SK-N-SH (cell line): ENCODE measurements at regions not wholly inside any gene's neighbourhood (a gene's known extent, or its start where the extent isn't known, plus 50 kb on each side); places are given as distances from the start of the nearest gene placed in this dataset.

ENCODE experiments used
- CTCF ChIA-PET: fragments of 300-600, 350-600 bp; formaldehyde crosslinking; extraction: SDS; loops from one replicate; lab custom pipeline; 2021; lab: Yijun Ruan, JAX
- POLR2A ChIA-PET: fragments of 350-600 bp; sonication (Branson Sonifier 250); formaldehyde crosslinking; extraction: SDS; loops from one replicate; lab custom pipeline; 2020; ENCODE audit warnings: antibody characterized with exemption, inconsistent platforms; lab: Yijun Ruan, JAX
- DNase-seq: peaks from one replicate; pipeline ENCODE4 v3.0.0; 2012
- H2AFZ ChIP-seq: fragments of 200-600 bp; sonication (generic); 2 replicates; pipeline ENCODE4 v1.8.1; 2016; ENCODE audit warnings: antibody characterized with exemption, mild to moderate bottlenecking, low read depth
- H3F3A ChIP-seq: fragments of 200-600 bp; sonication (generic); replicated peaks from 2 replicates; pipeline ENCODE3; 2016; ENCODE audit warnings: antibody characterized with exemption, mild to moderate bottlenecking; ENCODE audit not compliant: insufficient read depth
- H3K27ac ChIP-seq, 2 experiments: fragments of 200-500 bp in 1 of 2; fragments of 200-600 bp in 1 of 2; sonication (Bioruptor generic) in 1 of 2; sonication (generic), shearing (Covaris generic) in 1 of 2; 2 replicates each; pipeline versions ENCODE4 v1.5.1 to v1.6.1; 2014 to 2016; ENCODE audit warnings: low read depth in 2 of 2, inconsistent platforms in 1 of 2, low read length in 1 of 2, mild to moderate bottlenecking in 1 of 2, mixed read lengths in 1 of 2
- H3K27me3 ChIP-seq: fragments of 200-600 bp; sonication (generic), shearing (Covaris generic); 2 replicates; pipeline ENCODE4 v1.6.1; 2016; ENCODE audit warnings: mixed run types; ENCODE audit not compliant: insufficient read depth
- H3K36me3 ChIP-seq, 2 experiments: fragments of 200-500 bp in 1 of 2; fragments of 200-600 bp in 1 of 2; sonication (Bioruptor generic) in 1 of 2; sonication (generic) in 1 of 2; replicated peaks in 1 of 2; 2 replicates each; pipeline versions ENCODE3 to v1.5.1; 2014 to 2016; ENCODE audit warnings: low read length in 1 of 2, mild to moderate bottlenecking in 1 of 2; ENCODE audit not compliant: insufficient read depth in 2 of 2, control insufficient read depth in 1 of 2
- H3K4me1 ChIP-seq, 2 experiments: fragments of 200-500 bp in 1 of 2; fragments of 200-600 bp in 1 of 2; sonication (Bioruptor generic) in 1 of 2; sonication (generic), shearing (Covaris generic) in 1 of 2; 2 replicates each; pipeline versions ENCODE4 v1.5.1 to v1.6.1; 2014 to 2016; ENCODE audit warnings: low read depth in 1 of 2, low read length in 1 of 2, mixed run types in 1 of 2; ENCODE audit not compliant: insufficient read depth in 2 of 2, control insufficient read depth in 1 of 2
- H3K4me2 ChIP-seq: fragments of 200-600 bp; sonication (generic), shearing (Covaris generic); 2 replicates; pipeline ENCODE4 v1.6.1; 2017; ENCODE audit warnings: mixed run types
- H3K4me3 ChIP-seq, 2 experiments: fragments of 200-500 bp in 1 of 2; fragments of 200-600 bp in 1 of 2; sonication (Bioruptor generic) in 1 of 2; sonication (generic), shearing (Covaris generic) in 1 of 2; 2 replicates each; pipeline versions ENCODE4 v1.5.1 to v1.8.1; 2014 to 2016; ENCODE audit warnings: low read depth in 2 of 2, inconsistent platforms in 1 of 2, low read length in 1 of 2, mild to moderate bottlenecking in 1 of 2, mixed read lengths in 1 of 2, moderate library complexity in 1 of 2
- H3K79me2 ChIP-seq: fragments of 200-600 bp; sonication (generic); 2 replicates; pipeline ENCODE4 v1.8.1; 2017; ENCODE audit warnings: mild to moderate bottlenecking; ENCODE audit not compliant: insufficient read depth
- H3K9ac ChIP-seq: fragments of 200-600 bp; sonication (generic); 2 replicates; pipeline ENCODE4 v1.6.1; 2017; ENCODE audit warnings: mixed run types
- H3K9me2 ChIP-seq: fragments of 200-600 bp; sonication (generic); 2 replicates; pipeline ENCODE4 v1.6.1; 2017; ENCODE audit warnings: mixed run types
- H3K9me3 ChIP-seq: fragments of 200-600 bp; sonication (generic); 2 replicates; pipeline ENCODE4 v1.6.1; 2017; ENCODE audit warnings: mixed run types, mild to moderate bottlenecking, moderate library complexity
- H4K20me1 ChIP-seq: fragments of 200-600 bp; sonication (generic); 2 replicates; pipeline ENCODE4 v1.6.1; 2017; ENCODE audit warnings: mild to moderate bottlenecking, mixed run types; ENCODE audit not compliant: insufficient read depth
- CHD2 ChIP-seq: fragments of 150-350 bp; IDR thresholded peaks from 2 replicates; pipeline ENCODE4 v1.6.1; 2018; ENCODE audit warnings: low read length; ENCODE audit not compliant: partially characterized antibody
- CTCF ChIP-seq: fragments of 200-600 bp; sonication (generic); IDR thresholded peaks from 2 replicates; pipeline ENCODE4 v1.6.1; 2017; ENCODE audit warnings: antibody characterized with exemption, mild to moderate bottlenecking, moderate library complexity
- EP300 ChIP-seq, 2 experiments: IDR thresholded peaks; 2 replicates each; pipeline versions ENCODE4 v1.4.0 to v1.6.1; 2012; ENCODE audit warnings: borderline replicate concordance in 1 of 2, low read depth in 1 of 2, low read length in 1 of 2
- EZH2phosphoT487 ChIP-seq: fragments of 200-600 bp; sonication (generic); IDR thresholded peaks from 2 replicates; pipeline ENCODE4 v1.6.1; 2017; ENCODE audit warnings: low read depth, mixed run types, mild to moderate bottlenecking, antibody characterized with exemption, moderate library complexity, borderline replicate concordance
- FOSL2 ChIP-seq: IDR thresholded peaks from 2 replicates; pipeline ENCODE4 v1.4.0; 2012; ENCODE audit warnings: low read depth, mild to moderate bottlenecking, moderate library complexity, borderline replicate concordance
- FOXJ3 ChIP-seq: sonication (generic); formaldehyde crosslinking; IDR thresholded peaks from 2 replicates; pipeline ENCODE4 v1.5.1; 2020; ENCODE audit warnings: mild to moderate bottlenecking, missing genetic modification reagents
- GABPA ChIP-seq: IDR thresholded peaks from 2 replicates; pipeline ENCODE4 v1.4.0; 2012; ENCODE audit warnings: low read depth, mild to moderate bottlenecking
- GATA2 ChIP-seq: sonication (generic); formaldehyde crosslinking; IDR thresholded peaks from 2 replicates; pipeline ENCODE4 v1.5.0; 2020; ENCODE audit warnings: mild to moderate bottlenecking, missing genetic modification reagents
- MAX ChIP-seq: IDR thresholded peaks from 2 replicates; pipeline ENCODE4 v1.4.0; 2012; ENCODE audit warnings: low read depth
- MXI1 ChIP-seq: IDR thresholded peaks from 2 replicates; pipeline ENCODE4 v1.6.1; 2012; ENCODE audit warnings: mild to moderate bottlenecking, low read depth, low read length, improper control_type of control experiment
- NFIC ChIP-seq: IDR thresholded peaks from 2 replicates; pipeline ENCODE4 v1.4.0; 2012; ENCODE audit warnings: borderline replicate concordance
- NRF1 ChIP-seq: IDR thresholded peaks from 2 replicates; pipeline ENCODE4 v1.6.1; 2012; ENCODE audit warnings: low read depth, mild to moderate bottlenecking, low read length
- PBX3 ChIP-seq: IDR thresholded peaks from 2 replicates; pipeline ENCODE4; 2012
- POLR2AphosphoS5 ChIP-seq: IDR thresholded peaks from 2 replicates; pipeline ENCODE4 v1.6.1; 2012; ENCODE audit warnings: low read depth, low read length
- RAD21 ChIP-seq: IDR thresholded peaks from 2 replicates; pipeline ENCODE4 v1.6.1; 2012; ENCODE audit warnings: mild to moderate bottlenecking, low read length
- RCOR1 ChIP-seq: fragments of 150-350 bp; IDR thresholded peaks from 2 replicates; pipeline ENCODE4 v1.6.1; 2017; ENCODE audit warnings: antibody characterized with exemption, low read length
- RFX5 ChIP-seq: IDR thresholded peaks from 2 replicates; pipeline ENCODE4 v1.6.1; 2012; ENCODE audit warnings: mild to moderate bottlenecking, improper control_type of control experiment, low read length
- SMC3 ChIP-seq: IDR thresholded peaks from 2 replicates; pipeline ENCODE4 v1.6.1; 2012; ENCODE audit warnings: low read depth, low read length, improper control_type of control experiment
- TAF1 ChIP-seq: IDR thresholded peaks from 2 replicates; pipeline ENCODE4 v1.6.1; 2012; ENCODE audit warnings: low read depth, mild to moderate bottlenecking, low read length, moderate library complexity, borderline replicate concordance
- TCF12 ChIP-seq: IDR thresholded peaks from 2 replicates; pipeline ENCODE4 v1.4.0; 2012
- TEAD4 ChIP-seq: IDR thresholded peaks from 2 replicates; pipeline ENCODE4 v1.4.0; 2012; ENCODE audit warnings: mild to moderate bottlenecking, borderline replicate concordance; ENCODE audit not compliant: insufficient read depth
- ZBTB33 ChIP-seq: IDR thresholded peaks from 2 replicates; pipeline ENCODE4 v1.4.0; 2012; ENCODE audit warnings: low read depth, borderline replicate concordance
- WGBS: methylation state at CpG from one replicate; pipeline ENCODE4 v1.1.6; 2017; ENCODE audit warnings: low lambda C conversion rate; 5-methylcytosine and 5-hydroxymethylcytosine counted together

GRCh38 chrX:33817266-33817665 lies 314.8 kb downstream of the FAM47A start (continued):
- no peak for TF ChIP-seq CTCF
- no peak for TF ChIP-seq TCF12
- no peak for TF ChIP-seq GATA2 (CRISPR knock-in tag)
- no peak for TF ChIP-seq RCOR1
- no peak for TF ChIP-seq RAD21
- TF ChIP-seq FOXJ3 = no peak
- no peak for TF ChIP-seq GABPA
- TF ChIP-seq CHD2 = no peak
- TF ChIP-seq NRF1 = no peak
- no peak for TF ChIP-seq SMC3
- TF ChIP-seq MXI1 = no peak
- TF ChIP-seq EP300 (IDR thresholded peaks at IDR 0.05; ENCODE audit: borderline replicate concordance in 1 of 2, low read depth in 1 of 2, low read length in 1 of 2) = no peak

GRCh38 chrX:33808636-33809035 lies 323.5 kb downstream of the FAM47A start:
- Histone ChIP-seq H4K20me1 (no peaks in the 10 kb centered on the region), H3K9ac (no peak overlapping the region), H2AFZ (no peak overlapping the region), H3K27ac (no peak overlapping the region)
- CTCF ChIA-PET = interaction anchor here (1.3 kb wide), 1 partner anchor 8 kb away, joined by 5 read pairs; no protein-coding TSS in a partner anchor
- TF ChIP-seq NFIC (no peak), RAD21 (no peak), FOXJ3 (no peak), PBX3 (no peak)
- TF ChIP-seq, all 33 proteins: peak for 0
- no peaks in the 10 kb centered on the region for H3F3A ChIP-seq
- 19% methylated on average over 5 of the region's 5 CpGs for WGBS
- no peaks in the 10 kb centered on the region for H3K9me3 ChIP-seq
- no peaks in the 10 kb centered on the region for H3K9me2 ChIP-seq
- no peaks in the 10 kb centered on the region for H3K4me1 ChIP-seq
- H3K4me2 ChIP-seq = no peak overlapping the region
- DNase-seq = no peak
- H3K79me2 ChIP-seq = no peaks in the 10 kb centered on the region
- H3K27me3 ChIP-seq = no peaks in the 10 kb centered on the region
- H3K4me3 ChIP-seq = no peak overlapping the region
- H3K36me3 ChIP-seq = no peaks in the 10 kb centered on the region
- POLR2A ChIA-PET = no interaction called here

- Histone ChIP-seq H3K36me3 (no peaks in the 10 kb centered on the region), H2AFZ (no peak overlapping the region), H3K4me1 (no peaks in the 10 kb centered on the region), H3F3A (no peaks in the 10 kb centered on the region), H3K4me2 (no peak overlapping the region), H3K4me3 (no peak overlapping the region), H3K27me3 (no peaks in the 10 kb centered on the region), H3K9me2 (no peaks in the 10 kb centered on the region), H3K9ac (no peak overlapping the region), H3K79me2 (no peaks in the 10 kb centered on the region), H4K20me1 (no peaks in the 10 kb centered on the region), H3K9me3 (no peaks in the 10 kb centered on the region; the same call in 1 of the 2 replicates), H3K27ac (no peak overlapping the region)
- ChIA-PET POLR2A (no interaction called here), CTCF (no interaction called here)
- no peak for DNase-seq
- TF ChIP-seq CHD2 = no peak
- no peak for TF ChIP-seq RFX5
- no peak for TF ChIP-seq FOSL2
- TF ChIP-seq PBX3 = no peak
- no peak for TF ChIP-seq TEAD4
- TF ChIP-seq EP300 (IDR thresholded peaks at IDR 0.05; ENCODE audit: borderline replicate concordance in 1 of 2, low read depth in 1 of 2, low read length in 1 of 2) = no peak
- TF ChIP-seq EZH2phosphoT487 = no peak
- TF ChIP-seq ZBTB33 = no peak
- no peak for TF ChIP-seq POLR2AphosphoS5
- no peak for TF ChIP-seq SMC3
- no peak for TF ChIP-seq TAF1
- no peak for TF ChIP-seq MAX
- TF ChIP-seq MXI1 = no peak
Observed at GRCh38 chrX:33784548-33784947, 347.6 kb downstream of the FAM47A start.
